RWPE1 (cell line): ENCODE measurements at regions not wholly inside any gene's neighbourhood (a gene's known extent, or its start where the extent isn't known, plus 50 kb on each side); places are given as distances from the start of the nearest gene placed in this dataset.

ENCODE experiments used
- CTCF ChIA-PET: fragments of 350-600 bp; sonication (Branson Sonifier 250); formaldehyde crosslinking; extraction: SDS; loops from one replicate; lab custom pipeline; 2021; lab: Yijun Ruan, JAX
- POLR2A ChIA-PET: fragments of 400-600 bp; formaldehyde crosslinking; extraction: SDS; loops from one replicate; lab custom pipeline; 2020; ENCODE audit warnings: antibody characterized with exemption; ENCODE audit not compliant: low non-redundant PET; lab: Yijun Ruan, JAX
- DNase-seq: peaks from one replicate; pipeline ENCODE4 v3.0.0; 2012; ENCODE audit warnings: low spot score
- H3K27ac ChIP-seq: fragments of 450-650 bp; 2 replicates; pipeline ENCODE4 v1.5.1; 2017
- CTCF ChIP-seq: fragments of 450-650 bp; conservative IDR thresholded peaks from 2 replicates; pipeline ENCODE4 v1.5.1; 2017; ENCODE audit warnings: low read depth, mild to moderate bottlenecking

- no peak for DNase-seq
- ChIA-PET CTCF (no interaction called here), POLR2A (no interaction called here)
- H3K27ac ChIP-seq = peak overlapping the region; percentile 16; the same call in 1 of the 2 replicates
- no peak for TF ChIP-seq CTCF
Measured at GRCh38 chr6:17015551-17016381, 86.1 kb upstream of the STMND1 start.

- ChIA-PET POLR2A (no interaction called here), CTCF (no interaction called here)
- no peak for DNase-seq
- no peak overlapping the region for H3K27ac ChIP-seq
- no peak for TF ChIP-seq CTCF
Measured at GRCh38 chr6:17015144-17015543, 86.7 kb upstream of the STMND1 start.

GRCh38 chr6:17013701-17014100, 88.1 kb upstream of the STMND1 start:
- H3K27ac ChIP-seq = no peak overlapping the region
- DNase-seq = peak; percentile 69
- TF ChIP-seq CTCF = no peak
- ChIA-PET CTCF (no interaction called here), POLR2A (no interaction called here)

GRCh38 chr6:17012421-17013225, 89.2 kb upstream of the STMND1 start:
- H3K27ac ChIP-seq = no peak overlapping the region
- POLR2A ChIA-PET = no interaction called here
- CTCF ChIA-PET = no interaction called here
- no peak for DNase-seq
- TF ChIP-seq CTCF = no peak

GRCh38 chr6:17011985-17012384, 89.9 kb upstream of the STMND1 start:
- ChIA-PET POLR2A (no interaction called here), CTCF (no interaction called here)
- DNase-seq = no peak
- no peak for TF ChIP-seq CTCF
- H3K27ac ChIP-seq = no peak overlapping the region

GRCh38 chr6:17007749-17008148, 94.1 kb upstream of the STMND1 start:
- no peak overlapping the region for H3K27ac ChIP-seq
- DNase-seq = no peak
- ChIA-PET POLR2A (no interaction called here), CTCF (no interaction called here)
- TF ChIP-seq CTCF = no peak
